Hepatocyte (in vitro differentiated cells): ENCODE measurements at regions not wholly inside any gene's neighbourhood (a gene's known extent, or its start where the extent isn't known, plus 50 kb on each side); places are given as distances from the start of the nearest gene placed in this dataset.

Source experiments
- DNase-seq: peaks from one replicate; pipeline ENCODE4 v3.0.0-alpha.2; 2016; ENCODE audit warnings: low spot score
- H2AFZ ChIP-seq: fragments of 200-600 bp; sonication (generic); 2 replicates; pipeline ENCODE4 v1.6.0; 2016; ENCODE audit warnings: antibody characterized with exemption, mild to moderate bottlenecking
- H3K27ac ChIP-seq: fragments of 200-600 bp; sonication (generic); 2 replicates; pipeline ENCODE4 v1.5.1; 2016; ENCODE audit warnings: mild to moderate bottlenecking
- H3K27me3 ChIP-seq: fragments of 200-600 bp; sonication (generic); 2 replicates; pipeline ENCODE4 v1.6.1; 2016
- H3K36me3 ChIP-seq: fragments of 200-600 bp; sonication (generic); replicated peaks from 2 replicates; pipeline ENCODE4 v1.5.1; 2016; ENCODE audit warnings: low read depth; ENCODE audit not compliant: insufficient read depth
- H3K4me1 ChIP-seq: fragments of 200-600 bp; sonication (generic); 2 replicates; pipeline ENCODE4 v1.5.1; 2016; ENCODE audit warnings: mild to moderate bottlenecking, moderate library complexity; ENCODE audit not compliant: insufficient read depth
- H3K4me2 ChIP-seq: fragments of 200-600 bp; sonication (generic); 2 replicates; pipeline ENCODE4 v1.6.0; 2016
- H3K4me3 ChIP-seq: fragments of 200-600 bp; sonication (generic); 2 replicates; pipeline ENCODE4 v1.5.1; 2016; ENCODE audit warnings: mild to moderate bottlenecking
- H3K79me2 ChIP-seq: fragments of 200-600 bp; sonication (generic); 2 replicates; pipeline ENCODE4 v1.6.0; 2017; ENCODE audit warnings: mild to moderate bottlenecking
- H3K9me2 ChIP-seq: fragments of 200-600 bp; sonication (generic); replicated peaks from 2 replicates; pipeline ENCODE4 v1.6.0; 2017; ENCODE audit warnings: mild to moderate bottlenecking; ENCODE audit not compliant: insufficient read depth
- H3K9me3 ChIP-seq: fragments of 200-600 bp; sonication (generic); 2 replicates; pipeline ENCODE4 v1.5.1; 2016; ENCODE audit warnings: low read depth, mild to moderate bottlenecking
- H4K20me1 ChIP-seq: fragments of 200-600 bp; sonication (generic); 2 replicates; pipeline ENCODE4 v1.6.0; 2016; ENCODE audit warnings: mild to moderate bottlenecking; ENCODE audit not compliant: insufficient read depth, poor library complexity, severe bottlenecking
- CTCF ChIP-seq: fragments of 200-600 bp; sonication (generic); IDR thresholded peaks from 2 replicates; pipeline ENCODE4 v1.5.1; 2016; ENCODE audit warnings: antibody characterized with exemption, mild to moderate bottlenecking; ENCODE audit not compliant: poor library complexity
- EZH2 ChIP-seq: fragments of 200-600 bp; sonication (generic); IDR thresholded peaks from 2 replicates; pipeline ENCODE4 v1.6.1; 2016; ENCODE audit warnings: antibody characterized with exemption, mild to moderate bottlenecking, borderline replicate concordance
- EZH2phosphoT487 ChIP-seq: fragments of 200-600 bp; sonication (generic); IDR thresholded peaks from one replicate; pipeline ENCODE4 v1.6.1; 2018; ENCODE audit warnings: antibody characterized with exemption, mild to moderate bottlenecking, low read depth, moderate library complexity; ENCODE audit not compliant: unreplicated experiment, severe bottlenecking
- WGBS: methylation state at CpG from one replicate; pipeline ENCODE4 v1.1.6; 2016; ENCODE audit warnings: low lambda C conversion rate; ENCODE audit errors: missing lambda C conversion rate; 5-methylcytosine and 5-hydroxymethylcytosine counted together

- no peaks in the 10 kb centered on the region for H3K79me2 ChIP-seq
- H3K4me3 ChIP-seq, result no peak overlapping the region
- peaks cover 17% of the 10 kb centered on the region for H3K4me1 ChIP-seq
- no peak for TF ChIP-seq EZH2
- TF ChIP-seq CTCF, result no peak
- no peak for TF ChIP-seq EZH2phosphoT487
- no peaks in the 10 kb centered on the region for H3K9me2 ChIP-seq
- H3K27ac ChIP-seq, result peak overlapping the region; percentile 64
- H3K9me3 ChIP-seq, result no peaks in the 10 kb centered on the region
- H3K36me3 ChIP-seq, result no peaks in the 10 kb centered on the region
- no peak for DNase-seq
- no peaks in the 10 kb centered on the region for H3K27me3 ChIP-seq
- no peak overlapping the region for H3K4me2 ChIP-seq
- no peak overlapping the region for H2AFZ ChIP-seq
- 98% methylated on average over 6 of the region's 6 CpGs for WGBS
- H4K20me1 ChIP-seq, result no peaks in the 10 kb centered on the region
Observed at GRCh38 chr18:45253973-45254708, 361.1 kb upstream of the SLC14A2 start.

- no peaks in the 10 kb centered on the region for H3K9me3 ChIP-seq
- no peaks in the 10 kb centered on the region for H3K36me3 ChIP-seq
- H2AFZ ChIP-seq, result no peak overlapping the region
- H3K27me3 ChIP-seq, result no peaks in the 10 kb centered on the region
- H3K4me2 ChIP-seq, result no peak overlapping the region
- no peak overlapping the region for H3K4me3 ChIP-seq
- DNase-seq, result no peak
- peak overlapping the region; percentile 64 for H3K27ac ChIP-seq
- TF ChIP-seq CTCF (no peak), EZH2phosphoT487 (no peak), EZH2 (no peak)
- no peaks in the 10 kb centered on the region for H3K9me2 ChIP-seq
- no peaks in the 10 kb centered on the region for H3K79me2 ChIP-seq
- H3K4me1 ChIP-seq, result peaks cover 15% of the 10 kb centered on the region
- no peaks in the 10 kb centered on the region for H4K20me1 ChIP-seq
- 84% methylated on average over 6 of the region's 6 CpGs for WGBS
Observed at GRCh38 chr18:45254709-45255082, 360.6 kb upstream of the SLC14A2 start.

GRCh38 chr18:45255197-45255890 lies 359.9 kb upstream of the SLC14A2 start:
- 48% methylated on average over 6 of the region's 6 CpGs for WGBS
- Histone ChIP-seq H3K9me2 (no peaks in the 10 kb centered on the region), H3K4me1 (peaks cover 15% of the 10 kb centered on the region), H3K79me2 (no peaks in the 10 kb centered on the region), H3K36me3 (no peaks in the 10 kb centered on the region), H3K27ac (peak overlapping the region; percentile 64), H3K27me3 (no peaks in the 10 kb centered on the region), H3K4me2 (no peak overlapping the region), H4K20me1 (no peaks in the 10 kb centered on the region), H3K4me3 (no peak overlapping the region), H3K9me3 (no peaks in the 10 kb centered on the region), H2AFZ (no peak overlapping the region)
- peak; percentile 52 for DNase-seq
- no peak for TF ChIP-seq EZH2phosphoT487
- no peak for TF ChIP-seq EZH2
- no peak for TF ChIP-seq CTCF
